HCT116 (cell line): ENCODE measurements at regions not wholly inside any gene's neighbourhood (a gene's known extent, or its start where the extent isn't known, plus 50 kb on each side); places are given as distances from the start of the nearest gene placed in this dataset.

Experiments
- EZH2 ChIP-seq: fragments of 200-600 bp; sonication (generic); IDR thresholded peaks from 2 replicates; pipeline ENCODE4 v1.6.1; 2017; ENCODE audit warnings: antibody characterized with exemption, mixed run types
- POLR2A ChIP-seq: IDR thresholded peaks from 2 replicates; pipeline ENCODE4 v1.7.0; 2011; ENCODE audit warnings: borderline replicate concordance; ENCODE audit not compliant: insufficient read depth, insufficient read length; ENCODE audit errors: extremely low read depth
- ZNF274 ChIP-seq: fragments of 200-500 bp; sonication (Bioruptor generic); IDR thresholded peaks from 2 replicates; pipeline ENCODE4 v1.6.1; 2014; ENCODE audit warnings: mild to moderate bottlenecking, low read depth, low read length, inconsistent platforms

- TF ChIP-seq EZH2 (no peak), ZNF274 (no peak), POLR2A (no peak)
Observed at GRCh38 chr14:43249591-43249990, 1257.5 kb downstream of the FSCB start.
